DMS79 treated with DMSO at 0.1 percent for 48 hours (cell line): ENCODE measurements at regions not wholly inside any gene's neighbourhood (a gene's known extent, or its start where the extent isn't known, plus 50 kb on each side); places are given as distances from the start of the nearest gene placed in this dataset.
"Not testable (repeated sequence)": the region's sequence is repeated elsewhere in the genome, so short reads cannot be mapped to it uniquely, and the experiment has no call there.

Experiments
- DNase-seq: peaks from one replicate; lab custom pipeline; 2025; lab: John Stamatoyannopoulos, UW

DNA sequence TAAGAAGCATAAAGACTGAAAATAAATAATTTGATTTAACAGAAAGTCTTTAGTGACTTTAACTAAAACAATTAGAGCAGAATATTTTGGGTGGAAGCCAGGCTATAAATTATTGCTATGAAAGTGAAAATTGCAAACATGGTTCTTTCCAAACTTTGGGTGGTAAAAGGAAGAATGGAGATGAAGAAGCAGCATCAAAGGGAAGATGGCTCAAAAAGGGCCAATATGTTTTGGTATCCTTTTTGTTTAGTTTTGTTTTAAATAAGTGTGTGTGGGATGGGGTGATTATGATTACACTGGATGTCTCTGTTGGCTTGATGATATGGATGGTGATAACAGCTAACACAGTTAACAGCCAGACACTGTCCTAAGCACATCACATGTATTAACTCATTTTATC lies 153.7 kb downstream of the CYB561 start:
- DNase-seq, result no peak

DNA sequence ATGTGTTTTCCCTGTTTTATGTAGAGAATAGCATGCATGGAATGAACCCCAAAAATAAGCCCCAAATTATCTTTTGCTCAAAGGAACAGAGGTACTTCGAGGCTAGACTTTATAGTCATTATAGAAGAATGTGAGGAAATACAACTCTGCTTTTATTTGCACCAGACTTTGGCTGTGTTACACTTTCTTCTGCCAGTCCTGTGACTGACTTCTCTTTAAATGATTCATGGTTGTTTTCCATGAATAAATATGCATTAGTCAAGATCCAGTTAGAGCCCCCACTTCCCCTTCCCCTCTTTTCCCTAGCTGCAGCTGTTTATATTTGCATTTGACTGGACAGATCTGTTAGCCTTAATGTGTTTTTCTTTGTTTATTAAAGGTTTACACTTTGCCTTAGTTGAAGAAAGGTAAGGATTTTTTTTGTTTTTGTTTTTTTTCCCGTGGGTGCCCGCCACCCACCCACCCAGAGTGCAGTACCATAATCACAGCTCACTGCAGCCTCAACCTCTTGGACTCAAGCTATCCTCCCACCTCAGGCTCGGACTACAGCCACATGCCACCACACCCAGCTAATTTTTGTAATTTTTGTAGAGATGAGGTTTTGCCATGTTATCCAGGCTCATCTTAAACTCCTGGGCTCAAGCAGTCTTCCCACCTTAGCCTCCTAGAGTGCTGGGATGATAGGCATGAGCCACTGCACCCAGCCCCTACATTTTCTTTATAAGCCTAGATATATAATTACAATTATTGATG lies 152.6 kb downstream of the CYB561 start:
- no peak for DNase-seq

- DNase-seq, result no peak
Observed at GRCh38 chr17:63294776-63295175, 151.3 kb downstream of the CYB561 start.

GRCh38 chr17:63295288-63295687 lies 150.8 kb downstream of the CYB561 start:
- no peak for DNase-seq

GRCh38 chr17:63295839-63296590 lies 150.1 kb downstream of the CYB561 start:
- no peak for DNase-seq

- DNase-seq, result not testable (repeated sequence)
Observed at GRCh38 chr17:63298916-63299315, 147.2 kb downstream of the CYB561 start.

DNA sequence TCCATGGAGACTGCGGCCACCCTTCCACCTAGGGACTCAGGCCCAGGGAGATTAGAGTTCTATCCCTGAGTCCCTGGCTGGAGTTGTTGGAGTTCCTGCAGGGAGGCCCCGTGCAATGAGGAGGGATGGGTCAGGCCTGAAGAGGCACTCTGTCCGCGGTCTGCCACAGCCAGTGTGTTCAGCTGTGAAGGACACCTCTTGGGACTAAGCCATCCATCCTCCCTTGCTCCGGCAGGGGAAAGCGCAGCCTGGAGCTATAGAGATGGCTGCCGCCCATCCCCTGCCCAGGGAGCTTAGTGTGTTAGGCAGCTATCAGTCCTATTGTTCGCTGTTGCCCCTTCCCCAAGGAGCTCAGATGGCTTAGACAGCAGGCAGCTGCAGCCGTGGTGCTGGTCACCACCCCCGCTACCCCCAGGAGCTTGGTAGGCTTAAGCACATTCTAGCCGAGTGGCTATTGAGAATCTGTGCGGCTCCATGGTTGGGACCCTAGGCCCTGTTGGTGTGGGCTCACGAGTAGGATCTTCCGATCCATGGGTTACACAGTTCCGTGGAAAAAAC lies 141.3 kb downstream of the CYB561 start:
- no peak for DNase-seq

DNA sequence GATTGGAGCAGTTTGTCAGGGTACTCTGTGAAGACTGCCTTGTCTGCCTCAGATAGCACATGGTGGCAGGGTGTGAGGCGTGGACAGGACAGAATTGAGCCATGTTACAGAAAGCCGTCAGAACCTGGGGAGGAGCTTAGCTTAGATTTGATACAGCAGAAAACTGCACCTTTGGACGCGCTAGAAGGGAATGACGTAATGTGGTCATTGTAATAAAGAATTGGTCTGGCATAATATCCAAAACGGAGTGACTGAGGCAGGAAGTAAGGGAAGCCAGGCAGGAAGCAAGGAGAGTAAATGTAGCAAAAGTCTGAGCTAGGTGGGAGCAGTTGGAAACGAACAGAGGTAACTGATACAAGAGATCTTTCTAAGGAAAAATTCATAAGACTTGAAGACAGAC lies 140.2 kb downstream of the CYB561 start:
- no peak for DNase-seq

DNA sequence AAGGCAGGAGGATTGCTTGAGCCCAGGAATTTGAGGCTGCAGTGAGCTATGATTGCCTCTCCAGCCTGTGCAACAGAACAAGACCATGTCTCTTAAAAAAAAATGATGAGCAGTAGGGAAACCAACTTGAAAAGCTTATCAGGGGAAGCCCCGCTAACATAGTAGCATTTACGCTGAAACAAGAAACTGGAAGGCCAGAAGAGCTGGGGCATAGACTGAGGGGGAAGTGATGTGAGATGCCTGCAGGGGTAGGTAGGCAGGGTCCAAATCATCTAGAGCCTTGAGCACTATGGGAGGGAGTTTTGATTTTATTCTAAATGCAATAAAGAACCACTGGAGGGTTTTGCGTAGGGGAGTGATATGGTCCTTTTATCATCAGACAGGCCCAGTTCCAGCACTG lies 139.3 kb downstream of the CYB561 start:
- DNase-seq, result no peak

DNA sequence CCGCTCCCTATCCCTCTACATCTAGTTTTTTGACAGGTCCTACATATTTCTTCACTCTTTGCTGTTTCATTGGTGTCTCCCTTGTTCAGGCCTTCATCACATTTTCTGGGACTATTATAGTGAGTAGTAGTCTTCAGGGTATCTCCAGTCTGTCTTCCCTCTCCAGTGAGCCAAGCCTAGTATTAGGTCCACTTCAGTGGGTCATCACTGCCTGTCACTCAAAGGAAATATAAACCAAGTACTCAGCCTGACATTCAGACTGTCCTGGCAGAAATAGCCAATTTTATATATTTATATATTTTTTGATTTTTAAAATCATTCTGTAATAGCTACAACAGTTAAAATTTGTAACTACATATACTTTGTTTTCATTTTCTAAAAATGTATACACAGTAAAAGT lies 137.8 kb downstream of the CYB561 start:
- no peak for DNase-seq

GRCh38 chr17:63309021-63309420 lies 137.1 kb downstream of the CYB561 start:
- DNase-seq, result no peak

GRCh38 chr17:63311416-63311937 lies 134.6 kb downstream of the CYB561 start:
- no peak for DNase-seq

DNA sequence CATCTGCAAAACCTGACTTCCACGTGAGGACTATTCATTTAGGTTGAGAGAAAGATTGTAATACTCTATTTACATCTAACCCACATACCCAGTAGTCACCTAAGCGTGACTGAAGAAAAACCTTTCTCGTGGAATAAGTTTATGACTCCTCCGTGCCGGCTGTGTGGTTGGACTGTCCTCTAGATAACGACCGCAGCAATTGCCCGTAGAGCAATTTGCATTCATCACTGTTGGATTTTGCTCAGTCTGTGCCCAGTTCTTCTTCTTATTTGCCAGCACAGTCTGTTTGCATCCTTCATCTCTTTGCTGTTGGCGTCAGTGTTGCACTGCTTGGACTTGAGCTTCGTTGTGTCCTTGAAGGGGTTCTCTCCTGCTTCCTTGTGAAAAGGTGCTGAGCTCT lies 131.3 kb downstream of the CYB561 start:
- DNase-seq, result no peak

- DNase-seq, result no peak
Observed at GRCh38 chr17:63316100-63316499, 130.0 kb downstream of the CYB561 start.

DNA sequence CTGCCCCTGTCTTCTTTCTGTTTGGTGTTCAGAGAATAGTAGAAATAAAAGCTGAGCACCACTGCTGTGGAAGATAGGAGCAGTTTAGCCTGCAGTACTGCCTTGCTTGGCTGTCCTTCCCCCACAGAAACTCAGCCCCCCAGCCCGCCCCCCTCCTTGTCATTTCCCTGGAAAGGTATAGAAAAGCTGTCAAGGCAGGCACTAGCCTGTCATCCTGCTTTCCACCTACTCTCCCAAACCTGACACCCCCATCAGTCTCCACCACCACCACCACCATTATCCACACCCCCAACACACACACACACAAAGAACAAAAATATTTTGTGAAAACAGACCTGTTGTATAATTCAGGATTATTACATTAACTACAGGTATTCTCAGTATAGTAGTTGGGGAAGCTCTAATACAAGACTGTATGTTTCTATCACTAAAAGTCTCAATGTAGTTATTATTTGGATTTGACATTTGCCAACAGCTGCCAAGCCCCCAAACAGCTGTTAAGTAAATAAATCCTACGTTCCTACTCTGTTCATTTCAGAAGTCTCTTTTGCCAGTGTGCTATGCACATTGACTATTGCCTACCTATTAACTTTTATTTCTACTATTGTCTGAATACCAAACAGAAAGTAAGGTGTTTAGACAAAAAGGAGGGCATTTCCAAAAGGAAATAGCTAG lies 128.8 kb downstream of the CYB561 start:
- no peak for DNase-seq

- no peak for DNase-seq
Observed at GRCh38 chr17:63325808-63326207, 120.3 kb downstream of the CYB561 start.

- no peak for DNase-seq
Observed at GRCh38 chr17:63329876-63330275, 116.2 kb downstream of the CYB561 start.

- DNase-seq, result no peak
Observed at GRCh38 chr17:63331301-63332061, 114.6 kb downstream of the CYB561 start.

DNA sequence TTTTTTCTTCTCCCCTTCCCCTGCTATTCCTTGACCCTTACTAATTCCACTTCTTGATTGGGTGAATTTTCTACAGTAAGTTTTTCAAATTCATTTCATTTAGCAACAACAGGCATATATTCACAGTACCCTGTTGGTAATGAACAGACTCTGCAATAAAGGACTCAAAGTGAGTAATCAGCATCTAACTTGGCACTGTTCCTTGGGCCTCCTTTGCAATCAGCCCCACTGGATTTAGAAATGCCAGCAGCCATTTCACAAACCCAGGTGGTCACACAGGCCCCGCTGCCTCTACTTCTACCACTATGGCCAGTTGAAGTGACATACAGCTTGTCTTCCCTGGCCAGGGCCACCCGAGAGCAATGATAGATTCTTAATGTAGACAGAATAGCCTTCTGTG lies 113.8 kb downstream of the CYB561 start:
- DNase-seq, result no peak

GRCh38 chr17:63333869-63334268 lies 112.2 kb downstream of the CYB561 start:
- DNase-seq, result no peak

- no peak for DNase-seq
Observed at GRCh38 chr17:63335831-63336230, 110.3 kb downstream of the CYB561 start.

GRCh38 chr17:63337579-63337978 lies 108.5 kb downstream of the CYB561 start:
- no peak for DNase-seq
